Lower leg skin (tissue), 3 donors: ENCODE measurements at regions not wholly inside any gene's neighbourhood (a gene's known extent, or its start where the extent isn't known, plus 50 kb on each side); places are given as distances from the start of the nearest gene placed in this dataset.

Experiments used
- POLR2A ChIP-seq, 2 donors: fragments of 450-650 bp; IDR thresholded peaks; one replicate each; pipeline ENCODE4 v1.6.1; 2016 to 2017; ENCODE audit warnings: antibody characterized with exemption in 2 of 2, mild to moderate bottlenecking in 1 of 2, moderate library complexity in 1 of 2
- TF ChIP-seq, protein P1 (sequence below), 3 donors: fragments of 450-650 bp; IDR thresholded peaks; one replicate each; pipeline ENCODE4 v1.5.1; 2016; ENCODE audit warnings: antibody characterized with exemption in 3 of 3, mild to moderate bottlenecking in 3 of 3, moderate library complexity in 2 of 3

DNA sequence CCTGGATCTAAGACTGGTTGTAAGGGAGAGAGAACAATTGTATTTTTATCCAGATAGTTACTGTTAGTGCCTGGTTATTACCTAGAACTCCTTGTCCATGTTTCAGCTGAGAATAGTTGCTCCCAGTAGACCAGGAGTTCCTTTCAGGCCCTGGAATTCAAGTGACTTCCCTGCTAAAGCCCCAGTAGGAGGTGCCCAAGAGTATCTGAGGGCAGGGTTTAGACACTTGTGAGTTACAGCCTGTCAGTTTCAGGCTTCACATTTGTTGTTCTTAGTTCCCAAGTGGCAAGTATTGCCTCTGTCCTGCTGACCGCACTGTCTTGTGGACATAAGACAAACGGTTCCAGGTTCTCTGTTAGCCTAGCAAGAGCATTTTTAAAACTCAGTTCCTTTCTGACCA, 743.9 kb upstream of the SEMA6A start:
- TF ChIP-seq, protein P1, sequence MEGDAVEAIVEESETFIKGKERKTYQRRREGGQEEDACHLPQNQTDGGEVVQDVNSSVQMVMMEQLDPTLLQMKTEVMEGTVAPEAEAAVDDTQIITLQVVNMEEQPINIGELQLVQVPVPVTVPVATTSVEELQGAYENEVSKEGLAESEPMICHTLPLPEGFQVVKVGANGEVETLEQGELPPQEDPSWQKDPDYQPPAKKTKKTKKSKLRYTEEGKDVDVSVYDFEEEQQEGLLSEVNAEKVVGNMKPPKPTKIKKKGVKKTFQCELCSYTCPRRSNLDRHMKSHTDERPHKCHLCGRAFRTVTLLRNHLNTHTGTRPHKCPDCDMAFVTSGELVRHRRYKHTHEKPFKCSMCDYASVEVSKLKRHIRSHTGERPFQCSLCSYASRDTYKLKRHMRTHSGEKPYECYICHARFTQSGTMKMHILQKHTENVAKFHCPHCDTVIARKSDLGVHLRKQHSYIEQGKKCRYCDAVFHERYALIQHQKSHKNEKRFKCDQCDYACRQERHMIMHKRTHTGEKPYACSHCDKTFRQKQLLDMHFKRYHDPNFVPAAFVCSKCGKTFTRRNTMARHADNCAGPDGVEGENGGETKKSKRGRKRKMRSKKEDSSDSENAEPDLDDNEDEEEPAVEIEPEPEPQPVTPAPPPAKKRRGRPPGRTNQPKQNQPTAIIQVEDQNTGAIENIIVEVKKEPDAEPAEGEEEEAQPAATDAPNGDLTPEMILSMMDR (IDR thresholded peaks at IDR 0.05) = no peak
- no peak for TF ChIP-seq POLR2A (IDR thresholded peaks at IDR 0.05)
